Esophagus squamous epithelium (tissue), 4 donors: ENCODE measurements at regions not wholly inside any gene's neighbourhood (a gene's known extent, or its start where the extent isn't known, plus 50 kb on each side); places are given as distances from the start of the nearest gene placed in this dataset.

Experiments
- CTCF ChIP-seq, 6 experiments: fragments of 450-650 bp in 4 of 6; fragments of 200-600 bp in 2 of 6; sonication (generic) in 2 of 6; IDR thresholded peaks; one replicate each; pipeline ENCODE4 v1.5.1; 2016 to 2019; ENCODE audit warnings: antibody characterized with exemption in 6 of 6, mild to moderate bottlenecking in 4 of 6, moderate library complexity in 4 of 6
- POLR2A ChIP-seq, 4 donors: fragments of 450-650 bp; IDR thresholded peaks; one replicate each; pipeline ENCODE4 v1.6.1; 2017; ENCODE audit warnings: antibody characterized with exemption in 4 of 4, mild to moderate bottlenecking in 4 of 4, moderate library complexity in 3 of 4

- no peak for TF ChIP-seq CTCF (IDR thresholded peaks at IDR 0.05)
- TF ChIP-seq POLR2A (IDR thresholded peaks at IDR 0.05) = no peak
Observed at GRCh38 chr2:886072-887022, 64.3 kb upstream of the SNTG2 start.
